Lung (tissue), 11 donors: ENCODE measurements at regions not wholly inside any gene's neighbourhood (a gene's known extent, or its start where the extent isn't known, plus 50 kb on each side); places are given as distances from the start of the nearest gene placed in this dataset.

Source experiments
- ATAC-seq: fragments of 200-7000 bp; cut with Tn5 transposase; one replicate; pipeline ENCODE4 v1.9.1; 2020; ENCODE audit warnings: moderate number of reproducible peaks; ENCODE audit not compliant: insufficient read depth, low FRiP score
- DNase-seq, 3 donors: peaks; one replicate each; pipeline ENCODE4 v3.0.0-alpha.2; 2013 to 2017
- H3K27ac ChIP-seq, 2 donors: one replicate each; pipeline ENCODE4 v1.5.1; 2013; ENCODE audit warnings: mild to moderate bottlenecking in 2 of 2, moderate library complexity in 2 of 2, control low read depth in 1 of 2, inconsistent platforms in 1 of 2, low read depth in 1 of 2, low read length in 1 of 2
- H3K27me3 ChIP-seq, 3 donors: one replicate each; pipeline ENCODE4 v1.5.1; 2013; ENCODE audit warnings: low read length in 2 of 3; ENCODE audit not compliant: control insufficient read depth in 3 of 3, insufficient read depth in 3 of 3
- H3K36me3 ChIP-seq, 4 donors: one replicate each; pipeline ENCODE4 v1.5.1; 2013; ENCODE audit warnings: low read length in 4 of 4, mild to moderate bottlenecking in 1 of 4, moderate library complexity in 1 of 4; ENCODE audit not compliant: control insufficient read depth in 4 of 4, insufficient read depth in 4 of 4
- H3K4me1 ChIP-seq, 5 donors: one replicate each; pipeline ENCODE4 v1.5.1; 2013; ENCODE audit warnings: low read length in 5 of 5, mild to moderate bottlenecking in 2 of 5, moderate library complexity in 1 of 5; ENCODE audit not compliant: control insufficient read depth in 5 of 5, insufficient read depth in 5 of 5
- H3K4me3 ChIP-seq: one replicate; pipeline ENCODE4 v1.5.1; 2013; ENCODE audit warnings: mild to moderate bottlenecking, control low read depth, moderate library complexity
- H3K9ac ChIP-seq, 2 donors: one replicate each; pipeline ENCODE4 v1.5.1; 2013; ENCODE audit warnings: low read length in 2 of 2, control low read depth in 1 of 2; ENCODE audit not compliant: insufficient read depth in 1 of 2
- H3K9me3 ChIP-seq, 4 donors: one replicate each; pipeline ENCODE4 v1.5.1; 2013; ENCODE audit warnings: low read length in 3 of 4, mild to moderate bottlenecking in 1 of 4, moderate library complexity in 1 of 4; ENCODE audit not compliant: control insufficient read depth in 4 of 4, insufficient read depth in 3 of 4
- WGBS, 2 donors: extraction: QIAGEN DNeasy Blood & Tissue Kit; methylation state at CpG; one replicate each; pipeline ENCODE4 v1.1.7; 2013; 5-methylcytosine and 5-hydroxymethylcytosine counted together
- TF ChIP-seq, protein P1 (sequence below): IDR thresholded peaks from 2 replicates; pipeline ENCODE4 v1.5.1; 2012; ENCODE audit warnings: mild to moderate bottlenecking; ENCODE audit errors: control extremely low read depth, extremely low read depth
- donor health status: control.
- donor health status: control.
- donor health status: Bipolar disorder and iron deficiency.
- donor health status: healthy.
- donor health status: DM: yes; HTN: yes; CAD: no.

GRCh38 chr2:239553376-239554000 lies 152.7 kb upstream of the HDAC4 start:
- TF ChIP-seq, protein P1, sequence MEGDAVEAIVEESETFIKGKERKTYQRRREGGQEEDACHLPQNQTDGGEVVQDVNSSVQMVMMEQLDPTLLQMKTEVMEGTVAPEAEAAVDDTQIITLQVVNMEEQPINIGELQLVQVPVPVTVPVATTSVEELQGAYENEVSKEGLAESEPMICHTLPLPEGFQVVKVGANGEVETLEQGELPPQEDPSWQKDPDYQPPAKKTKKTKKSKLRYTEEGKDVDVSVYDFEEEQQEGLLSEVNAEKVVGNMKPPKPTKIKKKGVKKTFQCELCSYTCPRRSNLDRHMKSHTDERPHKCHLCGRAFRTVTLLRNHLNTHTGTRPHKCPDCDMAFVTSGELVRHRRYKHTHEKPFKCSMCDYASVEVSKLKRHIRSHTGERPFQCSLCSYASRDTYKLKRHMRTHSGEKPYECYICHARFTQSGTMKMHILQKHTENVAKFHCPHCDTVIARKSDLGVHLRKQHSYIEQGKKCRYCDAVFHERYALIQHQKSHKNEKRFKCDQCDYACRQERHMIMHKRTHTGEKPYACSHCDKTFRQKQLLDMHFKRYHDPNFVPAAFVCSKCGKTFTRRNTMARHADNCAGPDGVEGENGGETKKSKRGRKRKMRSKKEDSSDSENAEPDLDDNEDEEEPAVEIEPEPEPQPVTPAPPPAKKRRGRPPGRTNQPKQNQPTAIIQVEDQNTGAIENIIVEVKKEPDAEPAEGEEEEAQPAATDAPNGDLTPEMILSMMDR = no peak
- Histone ChIP-seq H3K9ac (no peak overlapping the region), H3K4me3 (no peak overlapping the region), H3K36me3 (no peaks in the 10 kb centered on the region), H3K27me3 (peaks cover 0 to 10% (median 0%) of the 10 kb centered on the region in 3 donors), H3K9me3 (peaks cover 0 to 2% (median 0%) of the 10 kb centered on the region in 4 donors), H3K4me1 (no peaks in the 10 kb centered on the region), H3K27ac (no peak overlapping the region)
- DNase-seq = no peak
- no peak for ATAC-seq
- WGBS, 2 donors = 78 to 79% methylated on average over 13 of the region's 13 CpGs

GRCh38 chr2:239552213-239552926 lies 151.6 kb upstream of the HDAC4 start:
- H3K36me3 ChIP-seq = no peaks in the 10 kb centered on the region
- no peak overlapping the region for H3K27ac ChIP-seq
- H3K27me3 ChIP-seq = peaks cover 0 to 10% (median 3%) of the 10 kb centered on the region in 3 donors
- no peak overlapping the region for H3K9ac ChIP-seq
- 86 to 87% methylated on average over 16 of the region's 16 CpGs for WGBS, 2 donors
- H3K4me1 ChIP-seq = no peaks in the 10 kb centered on the region
- ATAC-seq (no peak), DNase-seq (no peak)
- TF ChIP-seq, protein P1 = no peak
- no peak overlapping the region for H3K4me3 ChIP-seq
- peaks cover 0 to 4% (median 0%) of the 10 kb centered on the region in 4 donors for H3K9me3 ChIP-seq

DNA sequence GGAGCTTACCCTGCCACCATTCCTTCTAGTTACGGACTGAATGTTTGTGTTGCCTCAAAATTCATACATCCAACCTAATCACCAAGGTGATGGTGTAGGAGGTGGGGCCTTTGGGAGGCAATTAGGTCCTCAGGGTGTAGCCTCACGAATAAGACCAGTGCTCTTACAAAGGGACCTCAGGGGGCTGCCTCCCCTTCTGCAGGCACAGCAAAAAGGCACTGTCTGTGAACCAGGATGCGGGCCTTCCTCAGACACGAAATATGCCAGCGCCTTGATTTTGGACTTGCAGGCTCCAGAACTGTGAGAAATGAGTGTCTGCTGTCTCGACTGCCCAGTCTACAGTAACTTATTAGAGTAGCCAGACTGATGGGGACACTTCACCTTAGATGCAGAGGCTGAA lies 150.4 kb upstream of the HDAC4 start:
- no peaks in the 10 kb centered on the region for H3K4me1 ChIP-seq

More for the DNA sequence above, 150.4 kb upstream of the HDAC4 start:
- no peak overlapping the region for H3K4me3 ChIP-seq
- H3K27me3 ChIP-seq = peaks cover 0 to 10% (median 3%) of the 10 kb centered on the region in 3 donors
- TF ChIP-seq, protein P1 = no peak
- peaks cover 0 to 4% (median 0%) of the 10 kb centered on the region in 4 donors for H3K9me3 ChIP-seq
- H3K36me3 ChIP-seq = no peaks in the 10 kb centered on the region
- ATAC-seq = no peak
- H3K27ac ChIP-seq = no peak overlapping the region
- 92 to 97% methylated on average over 6 of the region's 6 CpGs for WGBS, 2 donors
- DNase-seq = no peak
- H3K9ac ChIP-seq = no peak overlapping the region
